ENCODE measurements at regions not wholly inside any gene's neighbourhood (a gene's known extent, or its start where the extent isn't known, plus 50 kb on each side); places are given as distances from the start of the nearest gene placed in this dataset.

GRCh38 chr4:136316961-136317360 is 1215.3 kb downstream of the PCDH18 start:
- no peak overlapping the region for H3K4me2 ChIP-seq (replicated peaks; ENCODE audit: low read depth, low read length, poor library complexity, severe bottlenecking)
- ATAC-seq (ENCODE audit: low read depth) (no peak), DNase-seq (no peak)
- ChIA-PET POLR2A (no interaction called here), CTCF (interaction anchor here (1.1 kb wide), 1 partner anchor 12 kb away, joined by 3 read pairs; no protein-coding TSS in a partner anchor)
- no peaks in the 10 kb centered on the region for H3K79me2 ChIP-seq (ENCODE audit: control insufficient read depth, insufficient read depth, low read length)
- no peaks in the 10 kb centered on the region for H3K9me3 Mint-ChIP-seq (ENCODE audit: insufficient read depth)
- H3K4me1 Mint-ChIP-seq: no peaks in the 10 kb centered on the region
- no peak overlapping the region for H3K4me3 Mint-ChIP-seq
- H3K27ac ChIP-seq (ENCODE audit: low read length in 2 of 2): no peak overlapping the region
- H3K27me3 ChIP-seq (replicated peaks in 1 of 4; ENCODE audit: control extremely low read depth in 1 of 4, control insufficient read depth in 3 of 4, insufficient read depth in 4 of 4, low read length in 3 of 4): no peaks in the 10 kb centered on the region
- intact Hi-C loops (cut with micrococcal nuclease): no loop called here
- H3K27ac Mint-ChIP-seq: no peak overlapping the region
- WGBS (ENCODE audit: insufficient coverage): 100% methylated on average over 2 of the region's 3 CpGs
- no peaks in the 10 kb centered on the region for H4K20me1 ChIP-seq (ENCODE audit: control insufficient read depth, insufficient read depth, low read length, poor library complexity, severe bottlenecking)
- no peak overlapping the region for H3K9ac ChIP-seq (ENCODE audit: low read length)
- H3K9me3 ChIP-seq (ENCODE audit: control extremely low read depth in 1 of 3, control insufficient read depth in 2 of 3, insufficient read depth in 1 of 3, low read length in 2 of 3): no peaks in the 10 kb centered on the region
- no peaks in the 10 kb centered on the region for H3K36me3 ChIP-seq (replicated peaks in 1 of 2; ENCODE audit: control extremely low read depth in 1 of 2, control insufficient read depth in 1 of 2, extremely low read depth in 1 of 2, insufficient read depth in 2 of 2, low read length in 1 of 2)
- no peak overlapping the region for H2AFZ ChIP-seq (ENCODE audit: insufficient read depth, low read depth, low read length, poor library complexity, severe bottlenecking)
- H3K4me1 ChIP-seq (ENCODE audit: control insufficient read depth in 2 of 2, insufficient read depth in 2 of 2, low read length in 2 of 2): no peaks in the 10 kb centered on the region
- H3K27me3 Mint-ChIP-seq: no peaks in the 10 kb centered on the region
- TF ChIP-seq CTCF (IDR thresholded peaks at IDR 0.05): no peak
- no peak for TF ChIP-seq EZH2 (IDR thresholded peaks at IDR 0.05; ENCODE audit: borderline replicate concordance, insufficient read depth, low read depth, low read length, poor library complexity, severe bottlenecking)
- no peak overlapping the region for H3K4me3 ChIP-seq (ENCODE audit: control extremely low read depth in 1 of 5, extremely low read depth in 1 of 5, insufficient read depth in 1 of 5, low read depth in 2 of 5, low read length in 4 of 5)

- Histone ChIP-seq H3K9me3 (ENCODE audit: control extremely low read depth in 1 of 3, control insufficient read depth in 2 of 3, insufficient read depth in 1 of 3, low read length in 2 of 3) (peaks cover 0 to 1% (median 0%) of the 10 kb centered on the region in 3 donors), H4K20me1 (ENCODE audit: control insufficient read depth, insufficient read depth, low read length, poor library complexity, severe bottlenecking) (no peaks in the 10 kb centered on the region), H3K36me3 (replicated peaks in 1 of 2; ENCODE audit: control extremely low read depth in 1 of 2, control insufficient read depth in 1 of 2, extremely low read depth in 1 of 2, insufficient read depth in 2 of 2, low read length in 1 of 2) (no peaks in the 10 kb centered on the region), H3K9ac (ENCODE audit: low read length) (no peak overlapping the region), H3K4me1 (ENCODE audit: control insufficient read depth in 2 of 2, insufficient read depth in 2 of 2, low read length in 2 of 2) (no peaks in the 10 kb centered on the region), H3K79me2 (ENCODE audit: control insufficient read depth, insufficient read depth, low read length) (no peaks in the 10 kb centered on the region), H3K4me3 (ENCODE audit: control extremely low read depth in 1 of 5, extremely low read depth in 1 of 5, insufficient read depth in 1 of 5, low read depth in 2 of 5, low read length in 4 of 5) (no peak overlapping the region), H3K27ac (ENCODE audit: low read length in 2 of 2) (no peak overlapping the region), H2AFZ (ENCODE audit: insufficient read depth, low read depth, low read length, poor library complexity, severe bottlenecking) (no peak overlapping the region), H3K4me2 (replicated peaks; ENCODE audit: low read depth, low read length, poor library complexity, severe bottlenecking) (no peak overlapping the region), H3K27me3 (replicated peaks in 1 of 4; ENCODE audit: control extremely low read depth in 1 of 4, control insufficient read depth in 3 of 4, insufficient read depth in 4 of 4, low read length in 3 of 4) (no peaks in the 10 kb centered on the region)
- Mint-ChIP-seq H3K27ac (no peak overlapping the region), H3K27me3 (no peaks in the 10 kb centered on the region), H3K4me1 (no peaks in the 10 kb centered on the region), H3K4me3 (no peak overlapping the region), H3K9me3 (ENCODE audit: insufficient read depth) (peaks cover 1% of the 10 kb centered on the region)
- ATAC-seq (ENCODE audit: low read depth): no peak
- TF ChIP-seq CTCF (IDR thresholded peaks at IDR 0.05) (no peak), EZH2 (IDR thresholded peaks at IDR 0.05; ENCODE audit: borderline replicate concordance, insufficient read depth, low read depth, low read length, poor library complexity, severe bottlenecking) (no peak)
- CTCF ChIA-PET: no interaction called here
- WGBS (ENCODE audit: insufficient coverage): no CpG with 5 or more reads among the region's 2 CpGs
- POLR2A ChIA-PET: no interaction called here
- DNase-seq: no peak
- intact Hi-C loops (cut with micrococcal nuclease): no loop called here
Observed at GRCh38 chr4:136314686-136315085, 1217.6 kb downstream of the PCDH18 start.
